Activated CD4-positive, alpha-beta T cell treated with anti-CD3 and anti-CD28 coated beads for 36 hours (primary cell): ENCODE measurements at regions not wholly inside any gene's neighbourhood (a gene's known extent, or its start where the extent isn't known, plus 50 kb on each side); places are given as distances from the start of the nearest gene placed in this dataset.
"Not testable (repeated sequence)": the region's sequence is repeated elsewhere in the genome, so short reads cannot be mapped to it uniquely, and the experiment has no call there.

ENCODE experiments used
- ATAC-seq: fragments of 200-7000 bp; cut with Tn5 transposase; one replicate; pipeline ENCODE4 v1.10.0; 2021; ENCODE audit warnings: mild to moderate bottlenecking, moderate library complexity
- CTCF ChIA-PET: fragments of 350-600 bp; sonication (Branson Sonifier 250); formaldehyde crosslinking; loops from one replicate; lab custom pipeline; 2021; ENCODE audit warnings: antibody characterized with exemption; lab: Charles Lee
- POLR2A ChIA-PET: fragments of 350-600 bp; sonication (Branson Sonifier 250); formaldehyde crosslinking; loops from one replicate; lab custom pipeline; 2021; ENCODE audit warnings: antibody characterized with exemption, inconsistent platforms; lab: Charles Lee
- DNase-seq: peaks from one replicate; pipeline ENCODE4 v3.0.0-alpha.2; 2020
- H3K27ac Mint-ChIP-seq: one replicate; pipeline ENCODE4 v1.8.0; 2021; ENCODE audit warnings: mixed read lengths
- H3K27me3 Mint-ChIP-seq: one replicate; pipeline ENCODE4 v1.8.0; 2021; ENCODE audit warnings: mixed read lengths
- H3K36me3 Mint-ChIP-seq: one replicate; pipeline ENCODE4 v1.8.0; 2021; ENCODE audit warnings: low read depth, mixed read lengths
- H3K4me1 Mint-ChIP-seq: one replicate; pipeline ENCODE4 v1.8.0; 2021; ENCODE audit warnings: mixed read lengths
- H3K4me3 Mint-ChIP-seq: one replicate; pipeline ENCODE4 v1.8.0; 2021; ENCODE audit warnings: mild to moderate bottlenecking, moderate library complexity, mixed read lengths
- H3K9me3 Mint-ChIP-seq: one replicate; pipeline ENCODE4 v1.8.0; 2021; ENCODE audit warnings: low read depth, mixed read lengths
- intact Hi-C, 2 experiments: fragments of 100-400 bp; cut with DNase I in 1 of 2; cut with micrococcal nuclease in 1 of 2; formaldehyde crosslinking; loops; one replicate each; pipeline versions ENCODE4 v1.14.2 to v1.15.1; 2022 to 2024; cut with DNase I, micrococcal nuclease

GRCh38 chr5:118597543-118597942, 390.8 kb downstream of the DTWD2 start:
- ATAC-seq (no peak), DNase-seq (no peak)
- H3K4me3 Mint-ChIP-seq: no peak overlapping the region
- H3K27ac Mint-ChIP-seq: no peak overlapping the region
- intact Hi-C loops: no loop called here
- POLR2A ChIA-PET: no interaction called here
- CTCF ChIA-PET: no interaction called here
- no peaks in the 10 kb centered on the region for H3K4me1 Mint-ChIP-seq
- H3K36me3 Mint-ChIP-seq: no peaks in the 10 kb centered on the region
- H3K27me3 Mint-ChIP-seq: no peaks in the 10 kb centered on the region
- no peaks in the 10 kb centered on the region for H3K9me3 Mint-ChIP-seq

DNA sequence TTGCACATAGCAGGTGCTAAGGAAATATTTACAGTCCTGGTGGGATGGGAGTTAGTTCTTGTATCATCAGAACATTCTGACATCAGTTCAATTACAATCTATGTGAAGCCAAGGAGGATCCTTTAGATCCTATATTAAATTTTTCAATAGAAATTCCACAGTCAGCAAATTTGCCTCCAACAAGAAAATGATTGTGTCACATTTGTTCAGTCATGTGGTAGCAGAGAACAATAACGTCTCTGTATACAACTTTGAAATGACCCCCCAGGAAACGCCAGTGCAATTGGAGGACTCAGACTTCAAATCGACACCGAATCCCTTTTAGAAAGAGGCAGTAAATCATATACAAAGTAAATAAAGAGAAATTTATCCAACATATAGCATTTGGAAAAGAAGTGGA, 392.1 kb downstream of the DTWD2 start:
- DNase-seq (no peak), ATAC-seq (no peak)
- CTCF ChIA-PET: no interaction called here
- H3K27me3 Mint-ChIP-seq: peaks cover 2% of the 10 kb centered on the region
- POLR2A ChIA-PET: no interaction called here
- no peaks in the 10 kb centered on the region for H3K4me1 Mint-ChIP-seq
- no peak overlapping the region for H3K4me3 Mint-ChIP-seq
- no peaks in the 10 kb centered on the region for H3K36me3 Mint-ChIP-seq
- no peaks in the 10 kb centered on the region for H3K9me3 Mint-ChIP-seq
- intact Hi-C loops: no loop called here
- no peak overlapping the region for H3K27ac Mint-ChIP-seq

- ChIA-PET CTCF (interaction anchor here (0.9 kb wide), 1 partner anchor 18 kb away, joined by 4 read pairs; no protein-coding TSS in a partner anchor), POLR2A (no interaction called here)
- Mint-ChIP-seq H3K4me1 (no peaks in the 10 kb centered on the region), H3K4me3 (no peak overlapping the region), H3K9me3 (no peaks in the 10 kb centered on the region), H3K27ac (no peak overlapping the region), H3K36me3 (no peaks in the 10 kb centered on the region), H3K27me3 (peaks cover 3% of the 10 kb centered on the region)
- intact Hi-C loops: no loop called here
- ATAC-seq (no peak), DNase-seq (no peak)
These were observed 395.4 kb downstream of the DTWD2 start for GRCh38 chr5:118593003-118593328.

DNA sequence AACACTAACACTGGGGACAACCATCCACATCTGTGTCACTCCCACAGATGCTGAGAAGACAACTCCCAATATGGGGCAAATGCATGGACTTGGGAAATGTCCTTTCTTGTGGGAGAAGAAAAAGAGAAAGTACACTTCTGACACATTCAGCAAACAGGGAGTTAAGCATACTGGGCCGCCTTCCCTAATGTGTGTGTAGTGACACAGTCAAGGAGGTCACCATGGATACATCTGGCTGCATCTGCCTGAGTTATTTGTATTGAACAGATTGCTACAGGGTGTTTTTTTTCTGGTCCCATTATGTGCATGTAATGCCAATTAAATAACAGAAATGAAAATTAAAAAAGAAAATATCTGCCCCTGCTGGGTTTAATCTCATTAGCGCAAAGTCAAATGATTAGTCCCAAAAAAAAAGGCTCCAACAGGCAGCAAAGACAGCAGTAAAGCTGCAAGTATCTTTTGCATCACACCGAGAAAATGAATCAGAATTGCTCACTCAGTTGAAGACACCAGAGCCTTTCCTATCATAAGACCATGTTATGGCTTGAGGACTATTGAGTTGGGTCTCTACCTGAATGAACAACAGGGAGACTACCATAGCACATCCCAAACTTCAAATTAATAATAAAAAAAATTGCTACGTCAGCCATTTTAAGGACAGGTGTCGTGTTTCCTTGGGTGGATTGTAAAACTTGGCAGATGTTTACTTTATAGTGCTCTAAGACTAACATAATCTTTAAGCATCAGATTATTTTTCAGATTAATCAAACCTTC, 395.9 kb downstream of the DTWD2 start:
- ATAC-seq (no peak), DNase-seq (no peak)
- Mint-ChIP-seq H3K36me3 (no peaks in the 10 kb centered on the region), H3K4me1 (no peaks in the 10 kb centered on the region), H3K9me3 (no peaks in the 10 kb centered on the region), H3K4me3 (no peak overlapping the region), H3K27me3 (peaks cover 5% of the 10 kb centered on the region), H3K27ac (no peak overlapping the region)
- ChIA-PET POLR2A (no interaction called here), CTCF (no interaction called here)
- intact Hi-C loops: no loop called here

- CTCF ChIA-PET: no interaction called here
- Mint-ChIP-seq H3K4me1 (no peaks in the 10 kb centered on the region), H3K27me3 (peaks cover 5% of the 10 kb centered on the region), H3K36me3 (no peaks in the 10 kb centered on the region), H3K4me3 (no peak overlapping the region), H3K27ac (no peak overlapping the region), H3K9me3 (no peaks in the 10 kb centered on the region)
- POLR2A ChIA-PET: no interaction called here
- DNase-seq (no peak), ATAC-seq (no peak)
- intact Hi-C loops: no loop called here
These were observed 397.5 kb downstream of the DTWD2 start for GRCh38 chr5:118590806-118591205.

DNA sequence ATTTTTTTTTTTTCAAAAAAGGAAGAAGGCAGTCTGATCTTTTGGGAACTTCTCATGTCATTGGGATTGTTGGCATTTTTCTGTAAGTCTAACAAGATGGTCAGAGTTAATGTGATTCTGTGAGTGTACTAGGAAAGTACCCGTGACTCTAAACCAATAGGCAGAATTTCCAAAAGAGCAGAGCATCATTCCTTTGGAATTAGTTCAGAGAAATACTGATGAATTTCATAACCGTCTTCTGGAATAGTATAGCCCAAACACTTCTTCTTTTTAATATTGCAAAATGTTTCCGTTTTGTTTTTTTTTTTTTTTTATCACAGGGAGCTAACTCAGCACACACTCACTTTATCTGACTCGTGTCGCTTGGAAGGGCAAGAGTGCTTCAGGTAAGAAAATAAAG, 407.4 kb downstream of the DTWD2 start:
- DNase-seq: no peak

DNA sequence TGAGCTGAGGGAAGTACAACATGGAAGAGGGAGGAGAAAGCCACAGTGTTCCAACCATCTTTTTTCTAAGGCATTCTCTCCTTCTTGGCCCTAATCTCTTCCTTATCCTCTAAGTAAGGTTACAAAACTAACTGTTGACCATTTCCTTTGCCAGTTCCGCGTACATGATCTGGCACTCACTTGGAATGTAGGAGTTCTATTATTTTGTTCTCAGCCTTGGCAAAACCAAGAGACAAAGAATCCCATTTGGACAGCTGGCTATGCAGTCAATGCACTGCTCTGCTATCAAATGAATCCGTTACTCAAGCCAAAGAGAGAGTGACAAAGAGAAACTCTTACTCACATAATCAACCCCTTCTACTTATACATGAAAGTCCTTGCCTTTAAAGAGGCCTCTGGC, 410.3 kb downstream of the DTWD2 start:
- no peaks in the 10 kb centered on the region for H3K27me3 Mint-ChIP-seq
- no peaks in the 10 kb centered on the region for H3K36me3 Mint-ChIP-seq
- ATAC-seq (no peak), DNase-seq (no peak)
- intact Hi-C loops: no loop called here
- no peak overlapping the region for H3K27ac Mint-ChIP-seq
- ChIA-PET POLR2A (no interaction called here), CTCF (interaction anchor here (0.6 kb wide), 1 partner anchor 185 kb away, joined by 3 read pairs; no protein-coding TSS in a partner anchor)
- no peaks in the 10 kb centered on the region for H3K4me1 Mint-ChIP-seq
- H3K4me3 Mint-ChIP-seq: no peak overlapping the region
- peaks cover 3% of the 10 kb centered on the region for H3K9me3 Mint-ChIP-seq

More for the DNA sequence above, 407.4 kb downstream of the DTWD2 start:
- Mint-ChIP-seq H3K4me1 (no peaks in the 10 kb centered on the region), H3K27me3 (no peaks in the 10 kb centered on the region), H3K27ac (no peak overlapping the region), H3K36me3 (no peaks in the 10 kb centered on the region), H3K4me3 (no peak overlapping the region), H3K9me3 (no peaks in the 10 kb centered on the region)
- POLR2A ChIA-PET: no interaction called here
- CTCF ChIA-PET: no interaction called here
- intact Hi-C loops: no loop called here
- ATAC-seq: no peak

GRCh38 chr5:118577621-118578020, 410.7 kb downstream of the DTWD2 start:
- CTCF ChIA-PET: no interaction called here
- Mint-ChIP-seq H3K4me3 (no peak overlapping the region), H3K27ac (no peak overlapping the region)

DNA sequence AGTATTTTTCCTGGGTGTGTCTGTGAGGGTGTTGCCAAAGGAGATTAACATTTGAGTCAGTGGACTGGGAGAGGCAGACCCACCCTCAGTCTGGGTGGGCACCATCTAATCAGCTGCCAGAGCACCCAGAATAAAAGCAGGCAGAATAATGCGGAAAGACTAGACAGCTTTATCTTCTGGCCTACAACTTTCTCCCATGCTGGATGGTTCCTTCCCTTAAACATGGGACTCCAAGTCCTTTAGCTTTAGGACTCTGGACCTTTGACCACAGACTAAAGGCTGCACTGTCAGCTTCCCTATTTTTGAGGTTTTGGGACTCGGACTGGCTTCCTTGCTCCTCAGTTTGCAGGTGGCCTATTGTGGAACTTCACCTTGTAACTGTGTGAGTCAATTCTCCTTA, 418.1 kb downstream of the DTWD2 start:
- ATAC-seq, H3K9me3 Mint-ChIP-seq, DNase-seq, H3K4me1 Mint-ChIP-seq, H3K27me3 Mint-ChIP-seq, intact Hi-C loops, H3K36me3 Mint-ChIP-seq, H3K4me3 Mint-ChIP-seq, H3K27ac Mint-ChIP-seq, POLR2A ChIA-PET: not testable (repeated sequence)
- CTCF ChIA-PET: interaction anchor here (0.6 to 1.3 kb wide), 2 partner anchors 10 to 367 kb away, joined by 3 to 5 read pairs; no protein-coding TSS in a partner anchor

More at GRCh38 chr5:118577621-118578020, 410.7 kb downstream of the DTWD2 start:
- H3K27me3 Mint-ChIP-seq: no peaks in the 10 kb centered on the region
- no peaks in the 10 kb centered on the region for H3K4me1 Mint-ChIP-seq
- H3K36me3 Mint-ChIP-seq: no peaks in the 10 kb centered on the region
- DNase-seq (no peak), ATAC-seq (no peak)
- peaks cover 3% of the 10 kb centered on the region for H3K9me3 Mint-ChIP-seq
- POLR2A ChIA-PET: interaction anchor here (0.7 kb wide), 1 partner anchor 956 kb away, joined by 7 read pairs; no protein-coding TSS in a partner anchor
- intact Hi-C loops: no loop called here

DNA sequence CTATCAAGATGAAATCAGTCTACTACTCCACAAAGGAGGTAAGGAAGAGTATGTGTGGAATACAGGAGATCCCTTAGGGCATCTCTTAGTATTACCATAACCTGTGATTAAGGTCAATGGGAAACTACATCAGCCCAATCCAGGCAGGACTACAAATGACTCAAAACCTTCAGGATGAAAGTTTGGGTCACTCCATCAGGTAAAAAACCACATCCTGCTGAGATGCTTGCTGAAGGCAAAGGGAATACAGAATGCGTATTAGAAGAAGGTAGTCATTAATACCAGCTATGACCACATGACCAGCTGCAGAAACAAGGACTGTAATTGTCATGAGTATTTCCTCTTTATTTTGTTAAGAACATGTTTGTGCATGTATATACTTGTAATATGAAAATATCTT, 418.8 kb downstream of the DTWD2 start:
- H3K27me3 Mint-ChIP-seq, H3K36me3 Mint-ChIP-seq, H3K9me3 Mint-ChIP-seq, DNase-seq, H3K4me3 Mint-ChIP-seq, H3K27ac Mint-ChIP-seq, ATAC-seq, intact Hi-C loops, POLR2A ChIA-PET, H3K4me1 Mint-ChIP-seq: not testable (repeated sequence)
- CTCF ChIA-PET: interaction anchor here (1.3 kb wide), 1 partner anchor 9 kb away, joined by 5 read pairs; no protein-coding TSS in a partner anchor

- H3K4me1 Mint-ChIP-seq: no peaks in the 10 kb centered on the region
- no peak for DNase-seq
- ATAC-seq: no peak
- ChIA-PET POLR2A (interaction anchor here (0.7 kb wide), 1 partner anchor 1259 kb away, joined by 3 read pairs; no protein-coding TSS in a partner anchor), CTCF (no interaction called here)
- no peak overlapping the region for H3K4me3 Mint-ChIP-seq
- no peak overlapping the region for H3K27ac Mint-ChIP-seq
- H3K36me3 Mint-ChIP-seq: no peaks in the 10 kb centered on the region
- H3K27me3 Mint-ChIP-seq: no peaks in the 10 kb centered on the region
- intact Hi-C loops: no loop called here
- no peaks in the 10 kb centered on the region for H3K9me3 Mint-ChIP-seq
These were observed 422.9 kb downstream of the DTWD2 start for GRCh38 chr5:118565335-118565971.

DNA sequence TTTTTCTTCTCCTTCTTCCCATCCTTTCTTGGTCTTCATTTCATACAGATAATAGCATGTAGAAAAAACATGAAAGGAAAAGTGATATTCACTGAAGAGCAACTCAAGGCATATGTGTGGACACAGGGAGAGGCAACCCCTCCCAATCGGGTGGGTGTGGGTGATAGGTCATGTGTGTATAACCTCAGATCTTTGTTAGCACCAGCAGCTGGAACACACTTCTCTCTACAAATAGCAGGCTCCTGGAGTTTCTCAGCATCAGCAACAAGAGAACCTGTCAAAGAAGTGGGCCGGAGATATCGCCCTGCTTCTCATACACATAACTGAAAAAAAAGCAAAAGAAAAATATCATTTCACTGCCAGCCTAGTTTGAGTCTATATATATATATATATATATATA, 426.4 kb downstream of the DTWD2 start:
- no peak overlapping the region for H3K4me3 Mint-ChIP-seq
- intact Hi-C loops: no loop called here
- H3K4me1 Mint-ChIP-seq: no peaks in the 10 kb centered on the region
- ATAC-seq: no peak
- H3K9me3 Mint-ChIP-seq: no peaks in the 10 kb centered on the region
- ChIA-PET CTCF (no interaction called here), POLR2A (no interaction called here)
- no peaks in the 10 kb centered on the region for H3K27me3 Mint-ChIP-seq
- no peak overlapping the region for H3K27ac Mint-ChIP-seq
- no peak for DNase-seq
- H3K36me3 Mint-ChIP-seq: no peaks in the 10 kb centered on the region
